ENCODE measurements at regions not wholly inside any gene's neighbourhood (a gene's known extent, or its start where the extent isn't known, plus 50 kb on each side); places are given as distances from the start of the nearest gene placed in this dataset.

GRCh38 chr5:79858410-79858723, 132.7 kb downstream of the MTX3 start:
- Histone ChIP-seq H3K9me3 (no peaks in the 10 kb centered on the region), H3K36me3 (no peaks in the 10 kb centered on the region), H3K27ac (no peak overlapping the region), H3K27me3 (peaks cover 0 to 8% of the 10 kb centered on the region in 2 donors), H3K4me3 (no peak overlapping the region), H3K4me1 (no peaks in the 10 kb centered on the region)
- DNase-seq (no peak), ATAC-seq (no peak)
- intact Hi-C loops (cut with DNase I) = loop anchor here in 1 of 2 donors (5.0 kb wide), 1 partner anchor 296 kb away; no protein-coding TSS in a partner anchor
- TF ChIP-seq CTCF (IDR thresholded peaks at IDR 0.05) = peak in 1 of 2 donors; percentile 42

DNA sequence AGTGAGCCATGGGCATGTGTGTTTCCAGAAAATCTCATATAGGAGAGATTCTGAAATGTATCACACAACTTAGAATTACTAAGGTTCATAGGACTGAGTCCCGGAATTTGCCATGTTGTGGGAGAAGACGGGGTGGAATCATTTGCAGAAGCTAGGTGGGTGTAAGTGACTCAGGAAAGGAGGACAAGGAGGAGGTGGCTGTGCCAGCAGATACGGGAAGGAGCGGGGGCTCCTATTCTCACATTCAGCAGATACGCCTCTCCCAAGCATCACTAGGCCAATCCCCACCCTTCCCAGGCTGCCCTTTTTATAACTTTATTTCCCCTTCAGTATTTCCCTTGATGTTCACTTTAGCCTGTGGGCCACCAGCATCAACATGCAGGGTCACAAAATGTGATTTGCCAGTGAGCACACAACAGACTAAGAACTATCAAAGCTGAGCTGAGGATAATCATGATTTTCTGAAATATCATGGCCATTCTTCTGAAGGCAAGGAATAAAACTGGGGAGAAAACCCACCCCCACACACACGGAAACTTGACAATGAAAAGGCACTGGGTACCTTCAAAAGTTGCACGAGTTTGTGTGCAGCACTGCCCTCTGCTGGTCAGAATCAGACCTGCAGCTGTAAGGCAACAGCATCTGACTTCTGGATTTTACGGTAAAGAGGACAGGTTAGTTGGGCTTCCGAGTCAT, 133.2 kb downstream of the MTX3 start:
- Histone ChIP-seq H3K27ac (no peak overlapping the region), H3K27me3 (peaks cover 0 to 8% of the 10 kb centered on the region in 2 donors), H3K4me1 (no peaks in the 10 kb centered on the region), H3K9me3 (no peaks in the 10 kb centered on the region), H3K36me3 (no peaks in the 10 kb centered on the region), H3K4me3 (no peak overlapping the region)
- ATAC-seq (peak; percentile 92), DNase-seq (peak in 3 of 4 donors; percentile 53 to 70 (median 54))
- TF ChIP-seq CTCF (IDR thresholded peaks at IDR 0.05) = peak; percentile 88 to 92
- intact Hi-C loops (cut with DNase I) = loop anchor here in 1 of 2 donors (5.0 kb wide), 1 partner anchor 296 kb away; no protein-coding TSS in a partner anchor

DNA sequence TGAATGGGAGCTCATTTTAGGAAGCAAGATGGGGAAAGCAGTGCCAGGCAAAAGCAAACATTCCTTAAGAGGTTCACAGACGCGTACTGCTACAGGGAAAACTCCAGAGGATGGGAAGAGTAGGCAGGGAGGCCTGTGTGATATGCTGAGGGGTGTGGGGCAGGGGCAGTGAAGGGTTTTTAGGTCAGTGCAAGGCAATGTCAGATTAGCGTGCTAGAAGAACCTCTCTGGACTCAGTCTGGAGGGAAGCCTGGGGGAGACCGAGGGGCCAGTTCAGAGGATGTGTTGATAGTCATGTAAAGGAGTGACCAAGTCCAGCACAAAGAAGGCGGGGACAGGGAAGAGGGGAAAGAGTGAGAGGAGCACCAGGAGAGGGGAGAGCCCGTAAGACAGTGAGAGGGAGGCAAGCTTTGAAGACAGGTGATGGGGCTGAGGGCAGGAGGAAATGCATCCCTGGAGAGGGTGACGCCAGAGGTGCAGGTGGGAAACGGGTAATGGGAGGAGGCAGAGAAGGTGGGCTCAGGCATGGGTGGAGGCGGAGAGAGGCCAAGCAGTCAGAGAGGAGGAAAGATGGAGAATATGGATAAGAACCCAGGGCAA, 134.5 kb downstream of the MTX3 start:
- no peaks in the 10 kb centered on the region for H3K4me1 ChIP-seq
- H3K9me3 ChIP-seq = no peaks in the 10 kb centered on the region
- ATAC-seq (no peak), DNase-seq (no peak)
- intact Hi-C loops (cut with DNase I) = loop anchor here in 1 of 2 donors (5.0 kb wide), 1 partner anchor 294 kb away; no protein-coding TSS in a partner anchor
- H3K36me3 ChIP-seq = no peaks in the 10 kb centered on the region
- no peak for TF ChIP-seq CTCF (IDR thresholded peaks at IDR 0.05)
- no peak overlapping the region for H3K27ac ChIP-seq
- peaks cover 0 to 8% of the 10 kb centered on the region in 2 donors for H3K27me3 ChIP-seq
- H3K4me3 ChIP-seq = no peak overlapping the region

DNA sequence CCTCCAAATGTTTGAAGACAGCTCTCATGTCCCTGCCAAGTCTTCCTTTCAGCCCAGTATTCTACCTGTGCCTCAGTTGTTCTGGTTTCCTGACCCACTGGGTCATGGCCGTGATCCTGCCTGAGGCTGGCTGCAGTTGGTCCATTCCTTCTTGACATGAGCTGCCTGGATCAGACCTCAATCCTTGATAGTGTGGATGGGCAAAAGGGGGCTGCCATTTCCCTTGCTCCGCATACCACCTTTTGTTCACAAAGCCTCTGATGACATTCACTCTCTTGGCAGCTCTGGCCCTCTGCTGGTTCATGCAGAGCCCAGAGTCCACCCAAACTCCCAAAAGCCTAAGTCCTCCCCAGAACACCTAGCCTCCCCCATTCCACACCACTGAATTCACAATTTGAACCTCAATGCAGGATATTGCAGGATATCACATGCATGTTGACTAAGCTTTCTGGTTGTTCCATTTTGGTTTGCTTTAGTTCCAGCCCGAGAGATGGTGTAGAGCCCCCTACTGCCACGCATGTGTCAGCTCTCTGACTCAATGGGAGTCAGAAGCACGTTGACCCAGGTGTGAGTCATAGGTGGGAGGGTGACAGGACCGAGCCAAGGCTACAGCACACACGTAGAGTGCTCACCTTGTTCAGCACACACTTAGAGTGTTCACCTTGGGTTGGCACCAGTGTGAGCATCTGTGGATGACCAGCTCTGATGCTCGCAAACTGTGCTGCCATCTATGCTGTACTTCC, 137.2 kb downstream of the MTX3 start:
- no peak for TF ChIP-seq CTCF (IDR thresholded peaks at IDR 0.05)
- no peaks in the 10 kb centered on the region for H3K27me3 ChIP-seq
- intact Hi-C loops (cut with DNase I) = no loop called here
- H3K27ac ChIP-seq = no peak overlapping the region
- no peaks in the 10 kb centered on the region for H3K36me3 ChIP-seq
- DNase-seq (no peak), ATAC-seq (no peak)
- H3K9me3 ChIP-seq = no peaks in the 10 kb centered on the region
- no peak overlapping the region for H3K4me3 ChIP-seq
- no peaks in the 10 kb centered on the region for H3K4me1 ChIP-seq

DNA sequence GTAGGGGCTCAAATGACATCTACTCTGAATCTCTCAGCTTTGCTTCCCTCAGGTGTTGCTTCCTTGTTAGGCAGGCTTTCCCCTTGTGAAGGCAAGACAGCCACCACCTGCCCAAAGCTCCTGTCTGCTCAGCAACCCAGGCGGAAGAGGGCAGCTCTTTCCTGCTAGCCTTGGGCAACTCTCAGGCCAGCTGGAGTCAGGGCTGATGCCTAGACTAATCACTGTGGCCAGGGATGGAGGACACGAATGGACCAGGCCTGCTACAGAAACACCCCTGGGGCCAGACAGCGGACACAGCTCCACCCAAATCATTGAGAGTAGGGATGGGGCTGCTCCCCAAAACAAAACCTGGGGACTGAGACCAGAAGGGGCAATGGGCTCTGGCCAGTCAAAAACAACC, 138.0 kb downstream of the MTX3 start:
- Histone ChIP-seq H3K36me3 (no peaks in the 10 kb centered on the region), H3K4me3 (no peak overlapping the region), H3K9me3 (no peaks in the 10 kb centered on the region), H3K27ac (no peak overlapping the region), H3K27me3 (no peaks in the 10 kb centered on the region), H3K4me1 (no peaks in the 10 kb centered on the region)
- DNase-seq (no peak), ATAC-seq (no peak)
- TF ChIP-seq CTCF (IDR thresholded peaks at IDR 0.05) = no peak
- intact Hi-C loops (cut with DNase I) = no loop called here
